ENCODE measurements at regions not wholly inside any gene's neighbourhood (a gene's known extent, or its start where the extent isn't known, plus 50 kb on each side); places are given as distances from the start of the nearest gene placed in this dataset.

- no peaks in the 10 kb centered on the region for H3K9me3 ChIP-seq (ENCODE audit: control insufficient read depth in 2 of 3, insufficient read depth in 1 of 3, low read length in 3 of 3)
- no peak overlapping the region for H3K4me3 ChIP-seq (ENCODE audit: low read length in 3 of 3)
- TF ChIP-seq CTCF (IDR thresholded peaks at IDR 0.05; ENCODE audit: borderline replicate concordance, extremely low read depth, insufficient read depth), result no peak
- H3K9ac ChIP-seq (ENCODE audit: low read length in 3 of 3), result no peak overlapping the region
- no peak overlapping the region for H3K27ac ChIP-seq (ENCODE audit: low read depth in 2 of 2, low read length in 2 of 2)
- FAIRE-seq (no peak), DNase-seq (no peak)
- no peaks in the 10 kb centered on the region for H3K36me3 ChIP-seq (ENCODE audit: control insufficient read depth in 2 of 3, insufficient read depth in 3 of 3, low read length in 3 of 3)
- intact Hi-C loops (cut with DNase I), result no loop called here
- no peaks in the 10 kb centered on the region for H3K27me3 ChIP-seq (ENCODE audit: control insufficient read depth, insufficient read depth, low read length)
- no peaks in the 10 kb centered on the region for H3K4me1 ChIP-seq (ENCODE audit: control insufficient read depth in 2 of 3, insufficient read depth in 2 of 3, low read depth in 1 of 3, low read length in 3 of 3)
Observed at GRCh38 chr4:30811296-30811695, 91.1 kb downstream of the PCDH7 start.

- Histone ChIP-seq H3K36me3 (ENCODE audit: control insufficient read depth in 2 of 3, insufficient read depth in 3 of 3, low read length in 3 of 3) (no peaks in the 10 kb centered on the region), H3K9me3 (ENCODE audit: control insufficient read depth in 2 of 3, insufficient read depth in 1 of 3, low read length in 3 of 3) (no peaks in the 10 kb centered on the region), H3K9ac (ENCODE audit: low read length in 3 of 3) (no peak overlapping the region), H3K4me1 (ENCODE audit: control insufficient read depth in 2 of 3, insufficient read depth in 2 of 3, low read depth in 1 of 3, low read length in 3 of 3) (no peaks in the 10 kb centered on the region), H3K27me3 (ENCODE audit: control insufficient read depth, insufficient read depth, low read length) (no peaks in the 10 kb centered on the region), H3K27ac (ENCODE audit: low read depth in 2 of 2, low read length in 2 of 2) (no peak overlapping the region), H3K4me3 (ENCODE audit: low read length in 3 of 3) (no peak overlapping the region)
- no peak for TF ChIP-seq CTCF (IDR thresholded peaks at IDR 0.05; ENCODE audit: borderline replicate concordance, extremely low read depth, insufficient read depth)
- intact Hi-C loops (cut with DNase I), result no loop called here
- FAIRE-seq, result no peak
- peak in 1 of 5 donors; percentile 8 for DNase-seq
Observed at GRCh38 chr4:30815685-30816084, 95.5 kb downstream of the PCDH7 start.

- Histone ChIP-seq H3K9ac (ENCODE audit: low read length in 3 of 3) (no peak overlapping the region), H3K9me3 (ENCODE audit: control insufficient read depth in 2 of 3, insufficient read depth in 1 of 3, low read length in 3 of 3) (no peaks in the 10 kb centered on the region), H3K27me3 (ENCODE audit: control insufficient read depth, insufficient read depth, low read length) (no peaks in the 10 kb centered on the region), H3K4me1 (ENCODE audit: control insufficient read depth in 2 of 3, insufficient read depth in 2 of 3, low read depth in 1 of 3, low read length in 3 of 3) (no peaks in the 10 kb centered on the region), H3K36me3 (ENCODE audit: control insufficient read depth in 2 of 3, insufficient read depth in 3 of 3, low read length in 3 of 3) (no peaks in the 10 kb centered on the region), H3K27ac (ENCODE audit: low read depth in 2 of 2, low read length in 2 of 2) (no peak overlapping the region), H3K4me3 (ENCODE audit: low read length in 3 of 3) (no peak overlapping the region)
- DNase-seq, result no peak
- intact Hi-C loops (cut with DNase I), result no loop called here
- FAIRE-seq, result no peak
- TF ChIP-seq CTCF (IDR thresholded peaks at IDR 0.05; ENCODE audit: borderline replicate concordance, extremely low read depth, insufficient read depth), result no peak
Observed at GRCh38 chr4:30817447-30817846, 97.3 kb downstream of the PCDH7 start.

DNA sequence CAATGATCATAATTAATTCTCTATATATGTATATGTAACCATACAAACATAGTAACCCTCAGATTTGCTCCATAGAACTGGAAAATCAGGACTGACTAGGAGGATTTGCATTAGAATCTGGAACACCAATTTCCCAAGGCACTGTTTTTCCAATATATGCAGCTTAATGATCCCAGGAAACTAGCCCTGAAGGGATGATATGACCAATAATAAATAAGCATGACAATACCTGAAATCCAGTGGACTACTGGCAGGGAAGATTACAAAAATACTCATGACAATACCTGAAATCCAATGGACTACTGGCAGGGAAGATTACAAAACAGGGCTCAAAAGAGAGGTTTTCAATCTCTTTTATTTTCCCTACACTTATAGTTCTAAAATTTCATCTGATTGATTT lies 98.4 kb downstream of the PCDH7 start:
- FAIRE-seq (no peak), DNase-seq (no peak)
- H3K9ac ChIP-seq (ENCODE audit: low read length in 3 of 3), result no peak overlapping the region
- no peaks in the 10 kb centered on the region for H3K27me3 ChIP-seq (ENCODE audit: control insufficient read depth, insufficient read depth, low read length)
- H3K4me3 ChIP-seq (ENCODE audit: low read length in 3 of 3), result no peak overlapping the region
- H3K4me1 ChIP-seq (ENCODE audit: control insufficient read depth in 2 of 3, insufficient read depth in 2 of 3, low read depth in 1 of 3, low read length in 3 of 3), result no peaks in the 10 kb centered on the region
- no peaks in the 10 kb centered on the region for H3K36me3 ChIP-seq (ENCODE audit: control insufficient read depth in 2 of 3, insufficient read depth in 3 of 3, low read length in 3 of 3)
- no peaks in the 10 kb centered on the region for H3K9me3 ChIP-seq (ENCODE audit: control insufficient read depth in 2 of 3, insufficient read depth in 1 of 3, low read length in 3 of 3)
- intact Hi-C loops (cut with DNase I), result no loop called here
- no peak overlapping the region for H3K27ac ChIP-seq (ENCODE audit: low read depth in 2 of 2, low read length in 2 of 2)
- no peak for TF ChIP-seq CTCF (IDR thresholded peaks at IDR 0.05; ENCODE audit: borderline replicate concordance, extremely low read depth, insufficient read depth)

Data from kidney (tissue), 13 donors.